H9 (cell line): ENCODE measurements at regions not wholly inside any gene's neighbourhood (a gene's known extent, or its start where the extent isn't known, plus 50 kb on each side); places are given as distances from the start of the nearest gene placed in this dataset.

Source experiments
- DNase-seq: peaks from one replicate; pipeline ENCODE4 v3.0.0-alpha.2; 2017
- H2AFZ ChIP-seq: one replicate; pipeline ENCODE4 v1.6.1; 2013; ENCODE audit warnings: mild to moderate bottlenecking, low read length, control low read depth, moderate library complexity
- H2AK5ac ChIP-seq: 2 replicates; pipeline ENCODE4 v1.6.1; 2013; ENCODE audit warnings: low read length, control low read depth, mixed read lengths; ENCODE audit not compliant: insufficient read length
- H2BK120ac ChIP-seq: one replicate; pipeline ENCODE4 v1.6.1; 2013; ENCODE audit warnings: low read depth, mild to moderate bottlenecking, low read length, control low read depth, inconsistent platforms; ENCODE audit not compliant: poor library complexity, severe bottlenecking
- H2BK12ac ChIP-seq: 2 replicates; pipeline ENCODE4 v1.6.1; 2013; ENCODE audit warnings: low read length, control low read depth, mixed read lengths, low read depth; ENCODE audit not compliant: insufficient read length
- H2BK15ac ChIP-seq: 2 replicates; pipeline ENCODE4 v1.6.1; 2013; ENCODE audit warnings: low read depth, low read length, control low read depth
- H2BK20ac ChIP-seq: one replicate; pipeline ENCODE4 v1.6.1; 2013; ENCODE audit warnings: low read depth, mild to moderate bottlenecking, low read length, control low read depth, inconsistent platforms; ENCODE audit not compliant: poor library complexity, severe bottlenecking
- H2BK5ac ChIP-seq: 2 replicates; pipeline ENCODE4 v1.6.1; 2013; ENCODE audit warnings: low read length, control low read depth, mixed read lengths; ENCODE audit not compliant: insufficient read length
- H3K14ac ChIP-seq: 2 replicates; pipeline ENCODE4 v1.6.1; 2013; ENCODE audit warnings: low read length, control low read depth; ENCODE audit not compliant: insufficient read depth
- H3K18ac ChIP-seq: 2 replicates; pipeline ENCODE4 v1.6.1; 2013; ENCODE audit warnings: low read depth, mild to moderate bottlenecking, mixed read lengths, low read length, control low read depth; ENCODE audit not compliant: insufficient read length
- H3K23ac ChIP-seq: 2 replicates; pipeline ENCODE4 v1.6.1; 2013; ENCODE audit warnings: low read length, control low read depth, mixed read lengths, low read depth; ENCODE audit not compliant: insufficient read length
- H3K23me2 ChIP-seq: 2 replicates; pipeline ENCODE4 v1.6.1; 2013; ENCODE audit warnings: low read depth, mild to moderate bottlenecking, mixed read lengths, low read length, control low read depth; ENCODE audit not compliant: insufficient read length, poor library complexity, severe bottlenecking
- H3K27ac ChIP-seq: 2 replicates; pipeline ENCODE4 v1.5.1; 2013; ENCODE audit warnings: low read length, control low read depth, mixed read lengths, low read depth; ENCODE audit not compliant: insufficient read length
- H3K27me3 ChIP-seq: 2 replicates; pipeline ENCODE4 v1.6.1; 2013; ENCODE audit warnings: low read length, control low read depth, inconsistent platforms; ENCODE audit not compliant: insufficient read depth
- H3K4ac ChIP-seq: 2 replicates; pipeline ENCODE4 v1.6.1; 2013; ENCODE audit warnings: low read depth, mild to moderate bottlenecking, control low read depth, inconsistent platforms, low read length, moderate library complexity
- H3K4me1 ChIP-seq: 2 replicates; pipeline ENCODE4 v1.6.1; 2013; ENCODE audit warnings: low read length, control low read depth, inconsistent platforms; ENCODE audit not compliant: insufficient read depth
- H3K4me2 ChIP-seq: 2 replicates; pipeline ENCODE4 v1.6.1; 2013; ENCODE audit warnings: low read length, control low read depth, mixed read lengths; ENCODE audit not compliant: insufficient read length, insufficient read depth
- H3K56ac ChIP-seq: 2 replicates; pipeline ENCODE4 v1.6.1; 2013; ENCODE audit warnings: low read depth, mild to moderate bottlenecking, mixed read lengths, low read length, control low read depth; ENCODE audit not compliant: insufficient read length
- H3K79me1 ChIP-seq: 2 replicates; pipeline ENCODE4 v1.6.1; 2013; ENCODE audit warnings: low read depth, mild to moderate bottlenecking, moderate library complexity, low read length, control low read depth, inconsistent platforms; ENCODE audit not compliant: insufficient read depth, poor library complexity, severe bottlenecking
- H3K79me2 ChIP-seq: 2 replicates; pipeline ENCODE4 v1.6.1; 2013; ENCODE audit warnings: low read length, control low read depth, inconsistent platforms; ENCODE audit not compliant: insufficient read depth
- H3K9ac ChIP-seq: 2 replicates; pipeline ENCODE4 v1.6.1; 2013; ENCODE audit warnings: low read length, control low read depth, mixed read lengths; ENCODE audit not compliant: insufficient read length; ENCODE audit errors: extremely low read depth
- H3K9me3 ChIP-seq: one replicate; pipeline ENCODE4 v1.6.1; 2013; ENCODE audit warnings: low read depth, low read length, inconsistent platforms; ENCODE audit not compliant: control insufficient read depth
- H3T11ph ChIP-seq: one replicate; pipeline ENCODE4 v1.6.1; 2013; ENCODE audit warnings: mild to moderate bottlenecking, low read length, control low read depth, inconsistent platforms
- H4K20me1 ChIP-seq: one replicate; pipeline ENCODE4 v1.6.1; 2013; ENCODE audit not compliant: control insufficient read depth, insufficient read length, insufficient read depth
- H4K5ac ChIP-seq: 2 replicates; pipeline ENCODE4 v1.6.1; 2013; ENCODE audit warnings: low read depth, mild to moderate bottlenecking, mixed read lengths, low read length, control low read depth; ENCODE audit not compliant: insufficient read length
- H4K8ac ChIP-seq: replicated peaks from 2 replicates; pipeline ENCODE4 v1.6.1; 2013; ENCODE audit warnings: low read length, control low read depth, mixed read lengths, low read depth; ENCODE audit not compliant: insufficient read length
- H4K91ac ChIP-seq: 2 replicates; pipeline ENCODE4 v1.6.1; 2013; ENCODE audit warnings: low read depth, mild to moderate bottlenecking, moderate library complexity, mixed read lengths, low read length, control low read depth; ENCODE audit not compliant: insufficient read length
- H3K27ac Mint-ChIP-seq, 3 experiments: 2 replicates in 2 of 3; 3 replicates in 1 of 3; pipeline ENCODE4 v1.8.0; 2020 to 2021; ENCODE audit warnings: mixed read lengths in 3 of 3, mild to moderate bottlenecking in 1 of 3, moderate library complexity in 1 of 3
- H3K27me3 Mint-ChIP-seq: 2 replicates; pipeline ENCODE4 v1.8.0; 2021; ENCODE audit warnings: low read depth, mild to moderate bottlenecking, moderate library complexity, mixed read lengths
- H3K36me3 Mint-ChIP-seq, 3 experiments: 2 replicates in 2 of 3; 3 replicates in 1 of 3; pipeline ENCODE4 v1.8.0; 2020 to 2021; ENCODE audit warnings: low read depth in 3 of 3, mixed read lengths in 3 of 3; ENCODE audit not compliant: insufficient read depth in 1 of 3
- H3K4me1 Mint-ChIP-seq, 2 experiments: 2 replicates each; pipeline ENCODE4 v1.8.0; 2020; ENCODE audit warnings: mixed read lengths in 2 of 2
- H3K4me3 Mint-ChIP-seq, 2 experiments: 2 replicates in 1 of 2; 3 replicates in 1 of 2; pipeline ENCODE4 v1.8.0; 2020 to 2021; ENCODE audit warnings: mild to moderate bottlenecking in 2 of 2, mixed read lengths in 2 of 2, moderate library complexity in 1 of 2
- H3K9me3 Mint-ChIP-seq, 2 experiments: 2 replicates in 1 of 2; 3 replicates in 1 of 2; pipeline ENCODE4 v1.8.0; 2020; ENCODE audit warnings: mild to moderate bottlenecking in 2 of 2, mixed read lengths in 2 of 2, moderate library complexity in 1 of 2
- WGBS: extraction: QIAGEN DNeasy Blood & Tissue Kit; methylation state at CpG from one replicate; pipeline ENCODE4 v1.1.7; 2013; ENCODE audit warnings: missing lambda C conversion rate, low lambda C conversion rate, mixed read lengths; ENCODE audit not compliant: insufficient read length; ENCODE audit errors: extremely low coverage; 5-methylcytosine and 5-hydroxymethylcytosine counted together
- TF ChIP-seq, protein P1 (sequence below): fragments of 200-600 bp; sonication (generic); conservative IDR thresholded peaks from 3 replicates; pipeline ENCODE4 v1.8.0; 2021; ENCODE audit warnings: antibody characterized with exemption, mild to moderate bottlenecking

DNA sequence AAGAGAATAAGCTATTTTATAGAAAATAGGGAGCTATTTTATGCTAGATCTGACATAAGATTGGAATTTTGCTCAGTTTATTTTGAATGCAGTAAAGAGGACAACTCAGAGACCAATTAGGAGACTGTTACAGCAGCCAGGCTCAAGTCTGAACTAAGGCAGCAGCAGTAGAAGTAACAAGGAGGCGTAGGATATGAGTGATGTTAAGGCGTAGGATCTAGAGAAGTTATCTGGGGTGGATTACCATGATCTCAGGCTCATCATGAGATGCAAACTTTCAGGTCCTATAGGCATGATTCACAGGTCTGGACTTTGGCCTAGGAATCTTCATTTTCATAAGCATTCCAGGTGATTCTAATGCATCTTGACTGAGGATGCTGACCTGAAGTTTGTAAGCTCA lies 108.9 kb upstream of the BLID start:
- no peak overlapping the region for H3K27ac ChIP-seq
- no peak overlapping the region for H2BK20ac ChIP-seq
- H2AFZ ChIP-seq = no peak overlapping the region
- H3K9ac ChIP-seq = no peak overlapping the region
- no peak overlapping the region for H2BK5ac ChIP-seq
- H3K4me2 ChIP-seq = no peak overlapping the region
- peaks cover 8% of the 10 kb centered on the region; the same call in 1 of the 2 replicates for H3K4me1 ChIP-seq
- no peak for DNase-seq
- no peaks in the 10 kb centered on the region for H3K79me1 ChIP-seq
- H3K14ac ChIP-seq = no peak overlapping the region
- H3K18ac ChIP-seq = no peak overlapping the region
- no peak overlapping the region for H4K5ac ChIP-seq
- Mint-ChIP-seq H3K27ac (no peak overlapping the region), H3K27me3 (no peaks in the 10 kb centered on the region), H3K9me3 (no peaks in the 10 kb centered on the region), H3K36me3 (no peaks in the 10 kb centered on the region), H3K4me1 (0 out of 4 replicates have a peak, but pooled peaks cover 2 to 4% of the 10 kb centered on the region in 2 experiments), H3K4me3 (no peak overlapping the region)
- no peaks in the 10 kb centered on the region for H4K20me1 ChIP-seq
- H3T11ph ChIP-seq = no peak overlapping the region
- no peak overlapping the region for H2BK15ac ChIP-seq
- H3K56ac ChIP-seq = no peak overlapping the region
- H3K9me3 ChIP-seq = no peaks in the 10 kb centered on the region
- no peaks in the 10 kb centered on the region for H3K27me3 ChIP-seq
- no peak overlapping the region for H2BK120ac ChIP-seq
- H3K79me2 ChIP-seq = no peaks in the 10 kb centered on the region
- no peak overlapping the region for H3K4ac ChIP-seq
- no peaks in the 10 kb centered on the region for H3K23me2 ChIP-seq
- no CpG with 5 or more reads among the region's 2 CpGs for WGBS
- TF ChIP-seq, protein P1, sequence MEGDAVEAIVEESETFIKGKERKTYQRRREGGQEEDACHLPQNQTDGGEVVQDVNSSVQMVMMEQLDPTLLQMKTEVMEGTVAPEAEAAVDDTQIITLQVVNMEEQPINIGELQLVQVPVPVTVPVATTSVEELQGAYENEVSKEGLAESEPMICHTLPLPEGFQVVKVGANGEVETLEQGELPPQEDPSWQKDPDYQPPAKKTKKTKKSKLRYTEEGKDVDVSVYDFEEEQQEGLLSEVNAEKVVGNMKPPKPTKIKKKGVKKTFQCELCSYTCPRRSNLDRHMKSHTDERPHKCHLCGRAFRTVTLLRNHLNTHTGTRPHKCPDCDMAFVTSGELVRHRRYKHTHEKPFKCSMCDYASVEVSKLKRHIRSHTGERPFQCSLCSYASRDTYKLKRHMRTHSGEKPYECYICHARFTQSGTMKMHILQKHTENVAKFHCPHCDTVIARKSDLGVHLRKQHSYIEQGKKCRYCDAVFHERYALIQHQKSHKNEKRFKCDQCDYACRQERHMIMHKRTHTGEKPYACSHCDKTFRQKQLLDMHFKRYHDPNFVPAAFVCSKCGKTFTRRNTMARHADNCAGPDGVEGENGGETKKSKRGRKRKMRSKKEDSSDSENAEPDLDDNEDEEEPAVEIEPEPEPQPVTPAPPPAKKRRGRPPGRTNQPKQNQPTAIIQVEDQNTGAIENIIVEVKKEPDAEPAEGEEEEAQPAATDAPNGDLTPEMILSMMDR = no peak
- H3K23ac ChIP-seq = no peak overlapping the region
- no peak overlapping the region for H2AK5ac ChIP-seq
- no peak overlapping the region for H4K8ac ChIP-seq
- no peak overlapping the region for H2BK12ac ChIP-seq
- no peak overlapping the region for H4K91ac ChIP-seq
